K562 (cell line): ENCODE measurements at regions not wholly inside any gene's neighbourhood (a gene's known extent, or its start where the extent isn't known, plus 50 kb on each side); places are given as distances from the start of the nearest gene placed in this dataset.

Experiments
- ATAC-seq: fragments of 200-7000 bp; cut with Tn5 transposase; 3 replicates; pipeline ENCODE4 v1.9.1; 2020; ENCODE audit warnings: moderate library complexity
- BruUV-seq: library from RNA; stranded (reverse); fragments of 400-500 nt; replicated peaks from 2 replicates; lab custom pipeline; 2021; lab: Mats Ljungman, UMichigan
- CTCF ChIA-PET: fragments of 300-600 bp; formaldehyde crosslinking; extraction: SDS; loops from one replicate; lab custom pipeline; 2021; ENCODE audit warnings: low intra/inter-chr PET ratio; lab: Yijun Ruan, JAX
- POLR2A ChIA-PET: fragments of 300-600, 350-650 bp; sonication (Branson Sonifier 250); formaldehyde crosslinking; extraction: SDS; loops from one replicate; lab custom pipeline; 2021; ENCODE audit warnings: antibody characterized with exemption, inconsistent platforms; lab: Yijun Ruan, JAX
- DNase-seq, 4 experiments: peaks; one replicate each; pipeline versions ENCODE4 v3.0.0 to v3.0.0-alpha.2; 2011 to 2018; ENCODE audit warnings: low spot score in 3 of 4, mixed read lengths in 3 of 4; ENCODE audit errors: extremely low read depth in 1 of 4
- FAIRE-seq: peaks from 2 replicates; lab custom pipeline; 2011; peaks lifted over from hg19 to GRCh38; lab: Jason Lieb, UNC
- H2AFZ ChIP-seq: 2 replicates; pipeline ENCODE4 v1.6.0; 2011; ENCODE audit warnings: low read depth, low read length, control low read depth, inconsistent platforms
- H3K27ac ChIP-seq: fragments of 200-600 bp; 3 replicates; pipeline ENCODE4 v1.8.0; 2011; ENCODE audit warnings: low read depth, mild to moderate bottlenecking, control low read depth, inconsistent platforms, low read length, moderate library complexity, mixed read lengths; ENCODE audit errors: extremely low read depth
- H3K27me3 ChIP-seq, 2 experiments: fragments of 300-600 bp in 1 of 2; 2 replicates in 1 of 2; 3 replicates in 1 of 2; pipeline versions ENCODE4 v1.6.0 to v1.8.0; 2011; ENCODE audit warnings: inconsistent platforms in 2 of 2, low read length in 2 of 2, mild to moderate bottlenecking in 1 of 2, mixed read lengths in 1 of 2, moderate library complexity in 1 of 2; ENCODE audit not compliant: control insufficient read depth in 2 of 2, insufficient read depth in 2 of 2
- H3K36me3 ChIP-seq: fragments of 300-600 bp; 3 replicates; pipeline ENCODE4 v1.8.0; 2011; ENCODE audit warnings: mild to moderate bottlenecking, low read length, inconsistent platforms; ENCODE audit not compliant: control insufficient read depth, insufficient read depth
- H3K4me1 ChIP-seq, 2 experiments: fragments of 200-600 bp in 1 of 2; replicated peaks in 1 of 2; 2 replicates in 1 of 2; 3 replicates in 1 of 2; pipeline versions ENCODE4 v1.5.1 to v1.8.0; 2011; ENCODE audit warnings: inconsistent platforms in 2 of 2, low read length in 2 of 2, mild to moderate bottlenecking in 1 of 2, mixed read lengths in 1 of 2, moderate library complexity in 1 of 2; ENCODE audit not compliant: control insufficient read depth in 2 of 2, insufficient read depth in 2 of 2
- H3K4me2 ChIP-seq: 2 replicates; pipeline ENCODE4 v1.6.1; 2011; ENCODE audit warnings: low read length, control low read depth, inconsistent platforms, mixed read lengths; ENCODE audit not compliant: insufficient read depth
- H3K4me3 ChIP-seq: fragments of 200-600 bp; sonication (generic), shearing (Covaris generic); 2 replicates; pipeline ENCODE4 v1.5.1; 2016; ENCODE audit warnings: control low read depth, inconsistent platforms
- H3K79me2 ChIP-seq: fragments of 200-600 bp; 3 replicates; pipeline ENCODE4 v1.8.0; 2011; ENCODE audit warnings: low read length, inconsistent platforms; ENCODE audit not compliant: control insufficient read depth, insufficient read depth
- H3K9ac ChIP-seq, 2 experiments: 2 replicates each; pipeline versions ENCODE4 v1.6.0 to v1.6.1; 2011; ENCODE audit warnings: low read depth in 2 of 2, low read length in 2 of 2, control low read depth in 1 of 2, inconsistent platforms in 1 of 2, mild to moderate bottlenecking in 1 of 2, mixed read lengths in 1 of 2; ENCODE audit not compliant: insufficient read depth in 1 of 2
- H3K9me1 ChIP-seq: one replicate; pipeline ENCODE4 v1.6.0; 2011; ENCODE audit warnings: inconsistent platforms, mild to moderate bottlenecking, low read length, moderate library complexity; ENCODE audit not compliant: control insufficient read depth, insufficient read depth
- H3K9me3 ChIP-seq: replicated peaks from 2 replicates; pipeline ENCODE4 v1.5.1; 2011; ENCODE audit warnings: low read depth, low read length, inconsistent platforms; ENCODE audit not compliant: control insufficient read depth, insufficient read depth
- H4K20me1 ChIP-seq: replicated peaks from 2 replicates; pipeline ENCODE4 v1.6.1; 2011; ENCODE audit warnings: low read length, inconsistent platforms, mixed read lengths; ENCODE audit not compliant: control insufficient read depth, insufficient read depth
- ARID1B ChIP-seq: fragments of 450-650 bp; IDR thresholded peaks from 2 replicates; pipeline ENCODE4 v1.6.1; 2016; ENCODE audit warnings: antibody characterized with exemption, mild to moderate bottlenecking, inconsistent platforms
- CBX8 ChIP-seq: fragments of 200-600 bp; sonication (generic); IDR thresholded peaks from 2 replicates; pipeline ENCODE4 v1.6.1; 2012; ENCODE audit warnings: borderline replicate concordance, mixed run types, low read depth, mild to moderate bottlenecking, moderate library complexity, mixed read lengths, low read length, control low read depth, inconsistent platforms; ENCODE audit not compliant: poor library complexity, severe bottlenecking; ENCODE audit errors: extremely low read depth
- CHD2 ChIP-seq: IDR thresholded peaks from 2 replicates; pipeline ENCODE4 v1.6.1; 2011; ENCODE audit warnings: low read depth, low read length
- ETV6 ChIP-seq, 3 experiments: fragments of 150-350 bp in 1 of 3; sonication (generic) in 1 of 3; formaldehyde crosslinking in 1 of 3; IDR thresholded peaks; 2 replicates each; pipeline versions ENCODE4 v1.6.1 to v1.8.0; 2014 to 2022; ENCODE audit warnings: borderline replicate concordance in 2 of 3, low read depth in 2 of 3, antibody characterized with exemption in 1 of 3, low read length in 1 of 3, mild to moderate bottlenecking in 1 of 3, missing genetic modification reagents in 1 of 3
- FOS ChIP-seq: IDR thresholded peaks from 3 replicates; pipeline ENCODE4 v1.6.1; 2011; ENCODE audit not compliant: insufficient read length; ENCODE audit errors: extremely low read depth
- JUND ChIP-seq, 2 experiments: IDR thresholded peaks; 2 replicates in 1 of 2; 3 replicates in 1 of 2; pipeline ENCODE4 v1.6.1; 2011; ENCODE audit warnings: borderline replicate concordance in 2 of 2, low read depth in 2 of 2, low read length in 2 of 2, improper control_type of control experiment in 1 of 2, missing biosample characterization in 1 of 2, missing genetic modification characterization in 1 of 2, missing genetic modification reagents in 1 of 2
- LEF1 ChIP-seq: fragments of 450-650 bp; IDR thresholded peaks from 2 replicates; pipeline ENCODE4 v1.6.1; 2016; ENCODE audit warnings: mild to moderate bottlenecking
- NFRKB ChIP-seq: fragments of 450-650 bp; IDR thresholded peaks from 2 replicates; pipeline ENCODE4 v1.6.1; 2016; ENCODE audit warnings: low read depth
- NR4A1 ChIP-seq, 2 experiments: fragments of 250-450 bp in 1 of 2; fragments of 450-650 bp in 1 of 2; sonication (Bioruptor Pico) in 1 of 2; IDR thresholded peaks; 2 replicates each; pipeline versions ENCODE4 v1.4.0 to v1.6.1; 2016 to 2020; ENCODE audit warnings: mild to moderate bottlenecking in 2 of 2, missing compliant biosample characterization in 1 of 2, missing genetic modification characterization in 1 of 2, moderate library complexity in 1 of 2
- STAT5A ChIP-seq: IDR thresholded peaks from 2 replicates; pipeline ENCODE4 v1.6.1; 2012; ENCODE audit warnings: low read length, inconsistent platforms, borderline replicate concordance
- TAL1 ChIP-seq: fragments of 450-650 bp; IDR thresholded peaks from 2 replicates; pipeline ENCODE4 v1.6.1; 2016; ENCODE audit warnings: mild to moderate bottlenecking
- XRCC5 ChIP-seq: fragments of 200-400 bp; formaldehyde crosslinking; IDR thresholded peaks from 2 replicates; pipeline ENCODE4 v1.6.1; 2017; ENCODE audit warnings: low read depth, mild to moderate bottlenecking, low read length
- ZBTB2 ChIP-seq: fragments of 450-650 bp; IDR thresholded peaks from 2 replicates; pipeline ENCODE4 v1.6.1; 2016; ENCODE audit warnings: antibody characterized with exemption
- ZFPM2 ChIP-seq: fragments of 250-450 bp; sonication (Bioruptor Pico); IDR thresholded peaks from 2 replicates; pipeline ENCODE4 v1.5.1; 2022; ENCODE audit warnings: mild to moderate bottlenecking
- ZNF121 ChIP-seq: sonication (generic); formaldehyde crosslinking; conservative IDR thresholded peaks from 2 replicates; pipeline ENCODE4 v1.8.0; 2022; ENCODE audit warnings: missing genetic modification reagents
- ZNF408 ChIP-seq: fragments of 250-450 bp; sonication (Bioruptor Pico); IDR thresholded peaks from 2 replicates; pipeline ENCODE4 v1.4.0; 2020; ENCODE audit warnings: low read depth, mild to moderate bottlenecking, moderate library complexity
- ZNF561 ChIP-seq: fragments of 450-650 bp; formaldehyde crosslinking; conservative IDR thresholded peaks from 2 replicates; pipeline ENCODE4 v1.4.0; 2020; ENCODE audit warnings: mild to moderate bottlenecking, moderate library complexity
- ZNF589 ChIP-seq: fragments of 200-800 bp; sonication (Bioruptor generic); IDR thresholded peaks from 2 replicates; pipeline ENCODE4 v1.6.1; 2016; ENCODE audit warnings: low read depth, missing genetic modification characterization, missing compliant biosample characterization
- ZNF764 ChIP-seq: fragments of 250-450 bp; sonication (Bioruptor Pico); IDR thresholded peaks from 2 replicates; pipeline ENCODE4 v1.4.0; 2020; ENCODE audit warnings: low read depth, mild to moderate bottlenecking, moderate library complexity
- ZZZ3 ChIP-seq: fragments of 450-650 bp; IDR thresholded peaks from 2 replicates; pipeline ENCODE4 v1.6.1; 2016; ENCODE audit warnings: antibody characterized with exemption, mild to moderate bottlenecking, moderate library complexity
- WGBS: fragments of 100-300 bp; shearing (Covaris generic); methylation state at CpG from one replicate; pipeline ENCODE4 v1.1.6; 2016; ENCODE audit warnings: low coverage, mixed read lengths; ENCODE audit not compliant: insufficient coverage; ENCODE audit errors: missing lambda C conversion rate; 5-methylcytosine and 5-hydroxymethylcytosine counted together
- in situ Hi-C: fragments of 300-500 bp; cut with MboI; formaldehyde crosslinking; loops from 4 replicates; pipeline ENCODE4 v1.15.0; 2018; ENCODE audit warnings: inconsistent platforms, mixed read lengths
- intact Hi-C: fragments of 100-400 bp; cut with micrococcal nuclease; formaldehyde crosslinking; loops from 2 replicates; pipeline ENCODE4 v1.14.2; 2022

- H4K20me1 ChIP-seq: peaks cover 31% of the 10 kb centered on the region; the same call in 1 of the 2 replicates
- in situ Hi-C loops: no loop called here
- TF ChIP-seq NR4A1 (CRISPR knock-in tag; IDR thresholded peaks at IDR 0.05): no peak
- TF ChIP-seq NR4A1 (tag; IDR thresholded peaks at IDR 0.05): no peak
- TF ChIP-seq ZNF561 (CRISPR knock-in tag): no peak
- TF ChIP-seq NFRKB: no peak
- TF ChIP-seq ZNF121 (CRISPR knock-in tag): no peak
- no peak for TF ChIP-seq ZNF764 (CRISPR knock-in tag)
- no peak for TF ChIP-seq CHD2
- no peak for TF ChIP-seq ZNF589
- TF ChIP-seq CBX8: no peak
- TF ChIP-seq ARID1B: peak; percentile 78
- TF ChIP-seq JUND (IDR thresholded peaks at IDR 0.05; ENCODE audit: borderline replicate concordance, low read depth, low read length): no peak
- 0 out of 3 replicates have a peak, but pooled peaks have one; percentile 11 for TF ChIP-seq JUND (tag; IDR thresholded peaks at IDR 0.05; ENCODE audit: borderline replicate concordance, low read depth, low read length)
- 0 out of 2 replicates have a peak, but pooled peaks have one; percentile 24 for TF ChIP-seq XRCC5
- peak; percentile 56 for TF ChIP-seq TAL1
- TF ChIP-seq ETV6 (IDR thresholded peaks at IDR 0.05; ENCODE audit: borderline replicate concordance in 1 of 2, low read depth in 2 of 2, low read length in 1 of 2): no peak
- TF ChIP-seq ETV6 (CRISPR knock-in tag; IDR thresholded peaks at IDR 0.05; ENCODE audit: borderline replicate concordance): no peak
- TF ChIP-seq FOS: no peak
- no peak for TF ChIP-seq STAT5A
- TF ChIP-seq ZZZ3: no peak
- no peak for TF ChIP-seq LEF1
- no peak for TF ChIP-seq ZNF408 (CRISPR knock-in tag)
- TF ChIP-seq ZBTB2: no peak
- TF ChIP-seq ZFPM2 (CRISPR knock-in tag): no peak
Measured at GRCh38 chr7:66535414-66536329, 93.0 kb upstream of the KCTD7 start.

More at GRCh38 chr7:66535414-66536329, 93.0 kb upstream of the KCTD7 start:
- no peaks in the 10 kb centered on the region; the same call in 2 of the 3 replicates for H3K79me2 ChIP-seq
- no peaks in the 10 kb centered on the region for H3K9me3 ChIP-seq
- CTCF ChIA-PET: no interaction called here
- peak; percentile 70 for FAIRE-seq
- H3K4me2 ChIP-seq: no peak overlapping the region
- H3K27me3 ChIP-seq: no peaks in the 10 kb centered on the region
- no peak overlapping the region; the same call in 2 of the 3 replicates for H3K27ac ChIP-seq
- intact Hi-C loops: loop anchor here (10.0 kb wide), 1 partner anchor 501 kb away; no protein-coding TSS in a partner anchor
- H3K9me1 ChIP-seq: no peaks in the 10 kb centered on the region
- no TSS peak for BruUV-seq
- POLR2A ChIA-PET: interaction anchor here (0.6 to 1.6 kb wide), 2 partner anchors 8 to 211 kb away, joined by 4 to 5 read pairs; no protein-coding TSS in a partner anchor
- peak; percentile 66 for ATAC-seq
- peaks cover 7% of the 10 kb centered on the region; the same call in 1 of the 3 replicates for H3K36me3 ChIP-seq
- no peak overlapping the region for H3K4me3 ChIP-seq
- peak overlapping the region in 1 of 2 experiments; percentile 67; a peak in 1 of 4 replicates for H3K9ac ChIP-seq
- H2AFZ ChIP-seq: no peak overlapping the region
- WGBS: 56% methylated on average over 15 of the region's 15 CpGs
- DNase-seq: peak in 1 of 4 experiments; percentile 66
- peaks cover 25 to 37% of the 10 kb centered on the region in 2 experiments; a peak in 4 of 5 replicates for H3K4me1 ChIP-seq
